Neutrophil (primary cell): ENCODE measurements at regions not wholly inside any gene's neighbourhood (a gene's known extent, or its start where the extent isn't known, plus 50 kb on each side); places are given as distances from the start of the nearest gene placed in this dataset.

Source experiments
- H3K27ac ChIP-seq: fragments of 200-600 bp; sonication (generic); 2 replicates; pipeline ENCODE4 v1.5.1; 2016; ENCODE audit warnings: mild to moderate bottlenecking, moderate library complexity
- H3K27me3 ChIP-seq: fragments of 200-600 bp; sonication (generic); 2 replicates; pipeline ENCODE4 v1.6.0; 2016; ENCODE audit warnings: mild to moderate bottlenecking
- H3K36me3 ChIP-seq: fragments of 200-600 bp; sonication (generic); 2 replicates; pipeline ENCODE4 v1.5.1; 2017
- H3K4me1 ChIP-seq, 2 experiments: fragments of 200-600 bp in 1 of 2; sonication (generic) in 1 of 2; 1 replicate in 1 of 2; 2 replicates in 1 of 2; pipeline versions ENCODE4 v1.5.1 to v1.6.1; 2013 to 2016; ENCODE audit warnings: low read depth in 1 of 2, low read length in 1 of 2, mild to moderate bottlenecking in 1 of 2, moderate library complexity in 1 of 2; ENCODE audit not compliant: control insufficient read depth in 1 of 2, insufficient read depth in 1 of 2
- H3K4me3 ChIP-seq, 2 experiments: fragments of 200-600 bp in 1 of 2; sonication (generic) in 1 of 2; 1 replicate in 1 of 2; 2 replicates in 1 of 2; pipeline ENCODE4 v1.5.1; 2013 to 2016; ENCODE audit warnings: low read depth in 1 of 2, low read length in 1 of 2, mild to moderate bottlenecking in 1 of 2, moderate library complexity in 1 of 2
- H3K9me3 ChIP-seq: fragments of 200-600 bp; sonication (generic); 2 replicates; pipeline ENCODE4 v1.5.1; 2016
- TF ChIP-seq, protein P1 (sequence below): fragments of 200-600 bp; sonication (generic); IDR thresholded peaks from 2 replicates; pipeline ENCODE4 v1.5.1; 2016; ENCODE audit warnings: antibody characterized with exemption

DNA sequence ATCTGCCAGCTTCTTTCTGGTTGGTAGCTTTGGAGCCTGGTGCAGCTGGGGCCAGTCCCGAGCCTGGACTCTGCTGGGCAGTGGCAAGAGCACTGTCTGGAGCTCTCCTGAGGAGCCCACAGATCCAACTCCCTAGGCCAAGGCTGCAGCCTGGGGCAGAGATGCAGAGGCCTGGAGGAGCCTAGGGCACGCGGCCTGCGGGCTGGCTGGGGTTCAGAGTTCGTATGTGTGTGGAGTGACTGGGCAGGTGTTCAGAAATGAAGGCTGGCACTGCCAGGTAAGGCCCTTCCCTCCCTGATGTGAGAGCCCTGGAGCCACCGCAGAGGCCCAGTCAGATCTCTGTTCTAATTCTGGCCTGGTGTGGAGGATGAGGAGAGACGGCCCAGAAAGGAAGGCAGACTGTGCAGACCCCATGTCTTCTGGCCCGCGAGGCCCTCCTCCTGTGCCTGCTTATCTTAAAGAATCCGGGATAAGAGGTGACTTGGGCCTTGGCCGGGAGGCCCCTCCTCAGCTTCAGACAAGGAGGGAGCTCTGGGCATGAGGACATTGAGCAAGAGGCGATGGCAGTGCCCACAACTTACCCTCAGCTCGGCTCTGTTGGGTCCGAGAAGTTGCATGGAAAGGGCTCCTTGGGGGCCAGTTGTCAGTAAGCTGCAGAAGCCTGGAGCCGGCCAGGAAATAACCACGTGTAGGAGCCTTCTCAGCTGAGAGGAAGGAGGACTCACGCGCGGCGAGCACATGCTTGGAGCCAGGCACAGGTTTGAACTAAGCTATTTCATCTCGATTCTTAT lies 62.2 kb upstream of the B3GAT1 start:
- TF ChIP-seq, protein P1, sequence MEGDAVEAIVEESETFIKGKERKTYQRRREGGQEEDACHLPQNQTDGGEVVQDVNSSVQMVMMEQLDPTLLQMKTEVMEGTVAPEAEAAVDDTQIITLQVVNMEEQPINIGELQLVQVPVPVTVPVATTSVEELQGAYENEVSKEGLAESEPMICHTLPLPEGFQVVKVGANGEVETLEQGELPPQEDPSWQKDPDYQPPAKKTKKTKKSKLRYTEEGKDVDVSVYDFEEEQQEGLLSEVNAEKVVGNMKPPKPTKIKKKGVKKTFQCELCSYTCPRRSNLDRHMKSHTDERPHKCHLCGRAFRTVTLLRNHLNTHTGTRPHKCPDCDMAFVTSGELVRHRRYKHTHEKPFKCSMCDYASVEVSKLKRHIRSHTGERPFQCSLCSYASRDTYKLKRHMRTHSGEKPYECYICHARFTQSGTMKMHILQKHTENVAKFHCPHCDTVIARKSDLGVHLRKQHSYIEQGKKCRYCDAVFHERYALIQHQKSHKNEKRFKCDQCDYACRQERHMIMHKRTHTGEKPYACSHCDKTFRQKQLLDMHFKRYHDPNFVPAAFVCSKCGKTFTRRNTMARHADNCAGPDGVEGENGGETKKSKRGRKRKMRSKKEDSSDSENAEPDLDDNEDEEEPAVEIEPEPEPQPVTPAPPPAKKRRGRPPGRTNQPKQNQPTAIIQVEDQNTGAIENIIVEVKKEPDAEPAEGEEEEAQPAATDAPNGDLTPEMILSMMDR: no peak
- peaks cover 20% of the 10 kb centered on the region for H3K27me3 ChIP-seq
- no peaks in the 10 kb centered on the region for H3K4me1 ChIP-seq
- no peak overlapping the region for H3K27ac ChIP-seq
- no peak overlapping the region for H3K4me3 ChIP-seq
- no peaks in the 10 kb centered on the region for H3K36me3 ChIP-seq
- H3K9me3 ChIP-seq: no peaks in the 10 kb centered on the region

DNA sequence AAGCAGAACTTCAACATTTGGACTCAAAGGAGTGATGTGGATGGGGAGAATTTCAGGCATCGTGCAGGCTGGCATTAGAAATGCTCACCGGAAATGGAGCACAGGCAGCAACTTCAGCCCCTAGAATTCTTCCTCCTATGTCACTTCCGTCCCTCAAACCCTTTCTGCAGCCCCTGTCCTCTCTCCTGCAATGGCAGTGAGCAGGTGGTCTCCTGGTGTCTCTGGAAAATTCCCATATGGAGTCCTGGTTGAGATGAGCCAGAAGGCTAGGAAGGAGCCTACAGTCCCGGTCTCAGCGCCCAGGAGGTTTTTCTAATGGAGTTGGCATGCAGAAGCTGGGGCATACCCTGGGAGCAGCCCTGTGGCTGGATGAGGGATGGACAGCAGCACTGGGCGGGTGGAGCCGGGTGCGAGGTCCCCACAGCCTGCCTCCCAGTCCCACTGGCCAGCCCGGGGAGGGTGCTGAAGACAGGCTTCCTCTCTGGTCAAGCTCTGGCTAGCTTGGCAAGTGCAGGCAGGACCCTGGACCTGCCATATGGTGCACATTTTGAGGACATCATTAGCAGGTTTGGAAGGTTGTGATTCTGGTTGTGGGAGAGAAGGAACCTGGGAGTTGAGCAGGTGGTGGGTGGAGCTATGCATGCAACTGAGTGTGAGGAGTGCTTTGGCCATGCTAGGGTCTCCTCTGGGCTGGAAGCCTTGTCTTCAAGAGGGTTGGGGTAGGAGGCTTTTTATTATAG lies 59.8 kb upstream of the B3GAT1 start:
- TF ChIP-seq, protein P1: no peak
- H3K27me3 ChIP-seq: peaks cover 38% of the 10 kb centered on the region
- no peaks in the 10 kb centered on the region for H3K4me1 ChIP-seq
- H3K4me3 ChIP-seq: no peak overlapping the region
- H3K27ac ChIP-seq: no peak overlapping the region
- no peaks in the 10 kb centered on the region for H3K36me3 ChIP-seq
- H3K9me3 ChIP-seq: no peaks in the 10 kb centered on the region

DNA sequence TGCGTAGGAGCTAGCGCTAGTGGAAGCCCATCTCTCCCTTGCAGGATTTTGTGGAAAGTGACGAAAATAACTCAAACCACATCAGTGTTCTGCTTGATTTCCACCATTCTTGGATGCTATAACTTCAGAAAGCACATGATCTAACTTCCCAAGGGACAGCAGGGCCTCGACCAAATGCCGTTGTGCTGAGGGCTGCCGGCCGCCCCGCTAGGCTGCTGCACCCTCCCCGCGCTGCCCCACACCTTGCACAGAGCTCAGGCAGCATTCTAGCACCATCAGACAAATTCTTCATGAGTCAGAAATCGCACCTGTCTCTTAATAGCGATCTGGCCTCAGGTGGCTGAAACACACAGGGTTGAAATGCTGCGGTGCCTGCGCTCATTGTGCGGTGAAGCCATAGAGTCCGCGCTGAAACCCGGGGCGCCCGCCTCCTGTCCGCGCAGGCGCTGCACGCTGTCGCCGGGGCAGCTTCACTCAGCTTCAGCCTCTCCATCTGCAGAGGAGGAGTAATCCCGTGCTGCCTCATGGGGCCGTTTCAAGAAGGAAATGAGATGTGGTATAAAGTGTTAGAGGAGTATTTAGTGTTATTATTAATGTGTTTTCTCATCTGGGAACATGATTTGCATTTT lies 59.2 kb upstream of the B3GAT1 start:
- H3K4me1 ChIP-seq: no peaks in the 10 kb centered on the region
- TF ChIP-seq, protein P1: no peak

DNA sequence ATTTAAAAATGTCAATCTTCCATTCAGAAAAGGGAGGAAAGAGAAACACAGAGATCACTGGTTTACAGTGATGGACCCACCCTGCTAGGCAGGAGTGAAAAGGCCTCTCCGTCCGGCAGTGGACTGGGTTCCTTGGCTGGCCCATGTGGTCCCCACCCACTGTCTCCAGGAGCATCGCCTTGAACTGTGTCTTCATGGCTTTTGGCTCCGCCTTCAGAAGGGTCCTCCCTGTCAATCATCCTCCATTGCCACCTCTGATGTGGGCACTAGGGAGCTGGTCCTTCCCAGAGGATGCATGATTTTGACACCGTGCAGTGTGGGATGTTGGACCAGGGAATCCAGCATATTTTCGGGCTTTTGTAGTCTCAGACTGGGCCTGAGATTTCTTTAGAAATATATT lies 58.2 kb upstream of the B3GAT1 start:
- Histone ChIP-seq H3K4me3 (no peak overlapping the region), H3K36me3 (no peaks in the 10 kb centered on the region), H3K9me3 (no peaks in the 10 kb centered on the region), H3K27me3 (peaks cover 55% of the 10 kb centered on the region), H3K27ac (no peak overlapping the region), H3K4me1 (no peaks in the 10 kb centered on the region)
- TF ChIP-seq, protein P1: no peak

More for the DNA sequence above, 59.2 kb upstream of the B3GAT1 start:
- Histone ChIP-seq H3K27me3 (peaks cover 45% of the 10 kb centered on the region), H3K36me3 (no peaks in the 10 kb centered on the region), H3K4me3 (no peak overlapping the region), H3K9me3 (no peaks in the 10 kb centered on the region), H3K27ac (no peak overlapping the region)

DNA sequence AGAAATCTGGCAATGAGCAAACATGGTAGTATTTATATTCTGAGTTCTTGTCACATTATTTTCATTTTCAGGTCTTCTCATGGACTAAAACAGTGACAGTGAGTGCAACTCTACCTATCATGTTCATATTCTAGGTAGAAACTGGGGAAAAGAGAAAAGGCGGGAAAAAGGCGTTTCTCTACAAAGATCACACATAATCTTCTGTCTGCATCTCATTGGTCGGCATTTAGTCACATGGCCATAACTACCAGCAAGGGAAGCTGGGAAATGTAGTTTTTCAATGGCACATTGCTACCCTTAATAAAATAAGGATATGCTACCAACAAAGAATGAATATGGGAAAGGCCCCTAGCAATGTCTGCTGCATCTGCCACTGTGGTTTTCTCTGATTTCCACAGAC lies 57.6 kb upstream of the B3GAT1 start:
- Histone ChIP-seq H3K36me3 (no peaks in the 10 kb centered on the region), H3K27me3 (peaks cover 61% of the 10 kb centered on the region), H3K9me3 (no peaks in the 10 kb centered on the region), H3K4me1 (no peaks in the 10 kb centered on the region), H3K27ac (no peak overlapping the region), H3K4me3 (no peak overlapping the region)
- TF ChIP-seq, protein P1: no peak
